GM12878 (cell line): ENCODE measurements at regions not wholly inside any gene's neighbourhood (a gene's known extent, or its start where the extent isn't known, plus 50 kb on each side); places are given as distances from the start of the nearest gene placed in this dataset.

Experiments
- EP300 ChIP-seq, 2 experiments: fragments of 150-350 bp in 1 of 2; IDR thresholded peaks; 2 replicates each; pipeline ENCODE4 v1.6.1; 2011 to 2012; ENCODE audit warnings: low read depth in 2 of 2, low read length in 2 of 2, borderline replicate concordance in 1 of 2, improper control_type of control experiment in 1 of 2, inconsistent platforms in 1 of 2; ENCODE audit not compliant: control insufficient read depth in 1 of 2
- ETV6 ChIP-seq, 2 experiments: fragments of 450-650 bp in 1 of 2; IDR thresholded peaks in 1 of 2; conservative IDR thresholded peaks in 1 of 2; 2 replicates each; pipeline ENCODE4 v1.6.1; 2014; ENCODE audit warnings: antibody characterized with exemption in 1 of 2, borderline replicate concordance in 1 of 2, low read depth in 1 of 2, mild to moderate bottlenecking in 1 of 2, moderate library complexity in 1 of 2
- POLR2A ChIP-seq: IDR thresholded peaks from 2 replicates; pipeline ENCODE4 v1.6.1; 2011; ENCODE audit warnings: low read depth, mild to moderate bottlenecking, low read length
- POLR2AphosphoS5 ChIP-seq: IDR thresholded peaks from 2 replicates; pipeline ENCODE4 v1.6.1; 2011; ENCODE audit warnings: mild to moderate bottlenecking, low read length, inconsistent platforms
- ZSCAN29 ChIP-seq: fragments of 450-650 bp; IDR thresholded peaks from 2 replicates; pipeline ENCODE4 v1.6.1; 2017; ENCODE audit warnings: mild to moderate bottlenecking, moderate library complexity
- TF ChIP-seq, protein P1 (sequence below), 3 experiments: IDR thresholded peaks in 2 of 3; conservative IDR thresholded peaks in 1 of 3; 2 replicates each; pipeline ENCODE4 v1.5.1; 2011; ENCODE audit warnings: low read depth in 3 of 3, low read length in 3 of 3, mild to moderate bottlenecking in 3 of 3, control low read depth in 2 of 3, moderate library complexity in 2 of 3, inconsistent platforms in 1 of 3, mixed read lengths in 1 of 3; ENCODE audit not compliant: control insufficient read depth in 2 of 3, insufficient read depth in 1 of 3; ENCODE audit errors: extremely low read depth in 1 of 3
- TF ChIP-seq, protein P2 (sequence below): fragments of 450-650 bp; IDR thresholded peaks from 2 replicates; pipeline ENCODE4 v1.6.1; 2016; ENCODE audit warnings: mild to moderate bottlenecking

DNA sequence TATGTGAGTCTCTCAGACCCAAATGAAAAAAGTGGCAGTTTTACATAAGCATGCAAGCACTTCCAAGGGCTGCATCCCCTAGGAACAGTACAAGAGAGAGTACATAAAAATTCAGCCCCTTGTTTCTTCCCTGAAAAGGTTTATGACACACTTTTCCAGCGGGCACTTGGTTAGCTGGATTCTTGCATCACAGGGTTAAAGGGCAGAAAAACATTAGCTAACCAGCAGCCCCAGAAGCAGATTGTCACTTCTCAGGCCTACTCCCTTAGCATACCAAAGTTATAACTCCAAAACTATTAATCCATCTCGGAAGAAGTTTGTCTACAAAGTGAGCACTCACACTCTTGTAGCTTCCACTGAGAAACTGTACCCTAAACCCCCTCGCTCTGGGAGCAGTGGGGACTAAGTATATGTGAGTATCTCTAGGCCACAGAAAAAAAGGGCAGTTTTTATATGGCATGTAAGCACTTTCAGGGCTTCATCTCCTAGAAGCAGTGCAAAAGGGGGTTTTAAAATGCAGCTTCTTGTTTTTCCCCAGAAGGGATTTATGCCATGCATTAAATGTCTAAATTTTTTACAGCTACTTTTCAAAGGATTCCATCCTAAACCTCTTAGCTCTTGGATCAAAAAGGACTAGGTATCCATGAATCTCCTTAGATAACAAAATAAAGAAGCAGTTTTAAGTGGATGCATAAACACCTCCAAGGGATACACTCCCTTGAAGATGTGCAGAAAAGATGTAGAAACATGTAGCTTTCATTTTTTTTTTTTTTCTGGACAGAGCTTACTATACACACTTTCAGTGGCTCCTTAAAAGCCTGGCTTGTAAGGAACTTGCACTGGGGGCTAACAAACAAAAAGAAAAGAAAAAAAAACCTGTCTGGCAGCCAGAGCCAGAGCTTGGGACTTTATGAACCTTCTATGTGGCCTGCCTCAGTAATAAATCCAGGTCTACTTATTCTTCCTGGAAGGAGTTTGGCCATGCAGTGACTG lies 956.7 kb downstream of the CCSER2 start:
- TF ChIP-seq ZSCAN29 (no peak), EP300 (IDR thresholded peaks at IDR 0.05; ENCODE audit: borderline replicate concordance in 1 of 2, control insufficient read depth in 1 of 2, low read depth in 2 of 2, low read length in 2 of 2) (no peak), POLR2A (no peak), ETV6 (conservative IDR thresholded peaks at IDR 0.05 in 1 of 2, IDR thresholded peaks at IDR 0.05 in 1 of 2; ENCODE audit: borderline replicate concordance in 1 of 2, low read depth in 1 of 2) (no peak), POLR2AphosphoS5 (no peak)
- TF ChIP-seq, protein P1, sequence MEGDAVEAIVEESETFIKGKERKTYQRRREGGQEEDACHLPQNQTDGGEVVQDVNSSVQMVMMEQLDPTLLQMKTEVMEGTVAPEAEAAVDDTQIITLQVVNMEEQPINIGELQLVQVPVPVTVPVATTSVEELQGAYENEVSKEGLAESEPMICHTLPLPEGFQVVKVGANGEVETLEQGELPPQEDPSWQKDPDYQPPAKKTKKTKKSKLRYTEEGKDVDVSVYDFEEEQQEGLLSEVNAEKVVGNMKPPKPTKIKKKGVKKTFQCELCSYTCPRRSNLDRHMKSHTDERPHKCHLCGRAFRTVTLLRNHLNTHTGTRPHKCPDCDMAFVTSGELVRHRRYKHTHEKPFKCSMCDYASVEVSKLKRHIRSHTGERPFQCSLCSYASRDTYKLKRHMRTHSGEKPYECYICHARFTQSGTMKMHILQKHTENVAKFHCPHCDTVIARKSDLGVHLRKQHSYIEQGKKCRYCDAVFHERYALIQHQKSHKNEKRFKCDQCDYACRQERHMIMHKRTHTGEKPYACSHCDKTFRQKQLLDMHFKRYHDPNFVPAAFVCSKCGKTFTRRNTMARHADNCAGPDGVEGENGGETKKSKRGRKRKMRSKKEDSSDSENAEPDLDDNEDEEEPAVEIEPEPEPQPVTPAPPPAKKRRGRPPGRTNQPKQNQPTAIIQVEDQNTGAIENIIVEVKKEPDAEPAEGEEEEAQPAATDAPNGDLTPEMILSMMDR (IDR thresholded peaks at IDR 0.05 in 2 of 3, conservative IDR thresholded peaks at IDR 0.05 in 1 of 3; ENCODE audit: control insufficient read depth in 2 of 3, extremely low read depth in 1 of 3, insufficient read depth in 1 of 3, low read depth in 3 of 3, low read length in 3 of 3), result no peak
- TF ChIP-seq, protein P2, sequence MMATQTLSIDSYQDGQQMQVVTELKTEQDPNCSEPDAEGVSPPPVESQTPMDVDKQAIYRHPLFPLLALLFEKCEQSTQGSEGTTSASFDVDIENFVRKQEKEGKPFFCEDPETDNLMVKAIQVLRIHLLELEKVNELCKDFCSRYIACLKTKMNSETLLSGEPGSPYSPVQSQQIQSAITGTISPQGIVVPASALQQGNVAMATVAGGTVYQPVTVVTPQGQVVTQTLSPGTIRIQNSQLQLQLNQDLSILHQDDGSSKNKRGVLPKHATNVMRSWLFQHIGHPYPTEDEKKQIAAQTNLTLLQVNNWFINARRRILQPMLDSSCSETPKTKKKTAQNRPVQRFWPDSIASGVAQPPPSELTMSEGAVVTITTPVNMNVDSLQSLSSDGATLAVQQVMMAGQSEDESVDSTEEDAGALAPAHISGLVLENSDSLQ, result no peak
